IMR-90 (cell line): ENCODE measurements at regions not wholly inside any gene's neighbourhood (a gene's known extent, or its start where the extent isn't known, plus 50 kb on each side); places are given as distances from the start of the nearest gene placed in this dataset.

Experiments
- ATAC-seq: fragments of 200-7000 bp; cut with Tn5 transposase; 2 replicates; pipeline ENCODE4 v1.9.1; 2020; ENCODE audit warnings: low read depth, mild to moderate bottlenecking, moderate library complexity
- BruUV-seq: library from RNA; stranded (reverse); fragments of 400-500 nt; replicated peaks from 2 replicates; lab custom pipeline; 2021; lab: Mats Ljungman, UMichigan
- CTCF ChIA-PET: fragments of 300-600 bp; formaldehyde crosslinking; extraction: SDS; loops from one replicate; lab custom pipeline; 2021; ENCODE audit warnings: antibody characterized with exemption; lab: Yijun Ruan, JAX
- POLR2A ChIA-PET: fragments of 300-600 bp; sonication (Branson Sonifier 250); formaldehyde crosslinking; loops from one replicate; lab custom pipeline; 2022; ENCODE audit warnings: antibody characterized with exemption; ENCODE audit not compliant: unreplicated experiment; lab: Charles Lee
- DNase-seq: peaks from one replicate; pipeline ENCODE4 v3.0.0; 2013
- H2AFZ ChIP-seq: replicated peaks from 2 replicates; pipeline ENCODE3; 2013; ENCODE audit warnings: low read length, mild to moderate bottlenecking; ENCODE audit not compliant: poor library complexity
- H2AK5ac ChIP-seq: 2 replicates; pipeline ENCODE4 v1.6.1; 2013; ENCODE audit warnings: low read depth, low read length, inconsistent platforms
- H2AK9ac ChIP-seq: replicated peaks from 2 replicates; pipeline ENCODE3; 2013; ENCODE audit warnings: mild to moderate bottlenecking, low read depth, low read length, moderate library complexity; ENCODE audit not compliant: poor library complexity
- H2BK120ac ChIP-seq: 2 replicates; pipeline ENCODE4 v1.6.1; 2013; ENCODE audit warnings: low read depth, low read length, inconsistent platforms
- H2BK15ac ChIP-seq: 3 replicates; pipeline ENCODE4 v1.6.1; 2013; ENCODE audit warnings: low read depth, low read length, inconsistent platforms
- H2BK20ac ChIP-seq: 2 replicates; pipeline ENCODE4 v1.6.1; 2013; ENCODE audit warnings: low read depth, mild to moderate bottlenecking, inconsistent platforms, low read length, moderate library complexity
- H2BK5ac ChIP-seq: 2 replicates; pipeline ENCODE4 v1.6.1; 2013; ENCODE audit warnings: mild to moderate bottlenecking, low read depth, low read length, inconsistent platforms; ENCODE audit not compliant: poor library complexity, severe bottlenecking
- H3K14ac ChIP-seq: replicated peaks from 2 replicates; pipeline ENCODE4 v1.6.1; 2013; ENCODE audit warnings: low read depth, low read length, inconsistent platforms
- H3K18ac ChIP-seq: 2 replicates; pipeline ENCODE4 v1.6.1; 2013; ENCODE audit warnings: low read depth, low read length, control low read depth
- H3K23ac ChIP-seq: 2 replicates; pipeline ENCODE4 v1.6.1; 2013; ENCODE audit warnings: low read depth, low read length, inconsistent platforms
- H3K27ac ChIP-seq: 2 replicates; pipeline ENCODE4 v1.5.1; 2013; ENCODE audit warnings: mild to moderate bottlenecking, control low read depth, low read length; ENCODE audit not compliant: insufficient read depth
- H3K27me3 ChIP-seq: 2 replicates; pipeline ENCODE4 v1.6.1; 2013; ENCODE audit warnings: low read length; ENCODE audit not compliant: control insufficient read depth, insufficient read depth
- H3K36me3 ChIP-seq: 2 replicates; pipeline ENCODE4 v1.6.1; 2013; ENCODE audit warnings: low read length, mixed read lengths; ENCODE audit not compliant: control insufficient read depth, insufficient read depth
- H3K4ac ChIP-seq: 2 replicates; pipeline ENCODE4 v1.6.1; 2013; ENCODE audit warnings: low read depth, low read length, inconsistent platforms
- H3K4me1 ChIP-seq: 2 replicates; pipeline ENCODE4 v1.6.1; 2013; ENCODE audit warnings: low read length, mixed read lengths; ENCODE audit not compliant: control insufficient read depth, insufficient read depth
- H3K4me2 ChIP-seq: 2 replicates; pipeline ENCODE4 v1.6.1; 2013; ENCODE audit warnings: low read depth, mild to moderate bottlenecking, control low read depth, low read length, moderate library complexity
- H3K4me3 ChIP-seq: 2 replicates; pipeline ENCODE4 v1.5.1; 2013; ENCODE audit warnings: low read depth, mild to moderate bottlenecking, control low read depth, low read length, moderate library complexity; ENCODE audit not compliant: insufficient read depth
- H3K56ac ChIP-seq: 2 replicates; pipeline ENCODE4 v1.6.1; 2013; ENCODE audit warnings: low read length, inconsistent platforms; ENCODE audit not compliant: insufficient read depth; ENCODE audit errors: extremely low read depth
- H3K79me1 ChIP-seq, 2 experiments: 2 replicates each; pipeline ENCODE4 v1.6.1; 2013; ENCODE audit warnings: low read length in 2 of 2, inconsistent platforms in 1 of 2, low read depth in 1 of 2
- H3K9ac ChIP-seq: 2 replicates; pipeline ENCODE4 v1.6.1; 2013; ENCODE audit warnings: low read depth, low read length, control low read depth
- H3K9me1 ChIP-seq: 2 replicates; pipeline ENCODE4 v1.6.1; 2013; ENCODE audit warnings: low read length, inconsistent platforms; ENCODE audit not compliant: insufficient read depth
- H3K9me3 ChIP-seq: 2 replicates; pipeline ENCODE4 v1.6.1; 2013; ENCODE audit warnings: low read length; ENCODE audit not compliant: control insufficient read depth, insufficient read depth
- H4K20me1 ChIP-seq: 2 replicates; pipeline ENCODE4 v1.6.1; 2013; ENCODE audit warnings: low read length, inconsistent platforms; ENCODE audit not compliant: insufficient read depth
- H4K5ac ChIP-seq: 2 replicates; pipeline ENCODE4 v1.6.1; 2013; ENCODE audit warnings: mild to moderate bottlenecking, low read depth, low read length, control low read depth
- H4K8ac ChIP-seq, 2 experiments: 2 replicates each; pipeline ENCODE4 v1.6.1; 2013; ENCODE audit warnings: low read depth in 2 of 2, low read length in 2 of 2, control low read depth in 1 of 2, inconsistent platforms in 1 of 2
- H4K91ac ChIP-seq: 2 replicates; pipeline ENCODE4 v1.6.1; 2013; ENCODE audit warnings: low read depth, low read length, inconsistent platforms; ENCODE audit not compliant: insufficient read depth
- CEBPB ChIP-seq: IDR thresholded peaks from 2 replicates; pipeline ENCODE4 v1.6.1; 2012; ENCODE audit warnings: low read depth, low read length, improper control_type of control experiment
- CHD1 ChIP-seq: IDR thresholded peaks from 2 replicates; pipeline ENCODE4 v1.6.1; 2012; ENCODE audit warnings: low read depth, low read length, improper control_type of control experiment
- POLR2A ChIP-seq: IDR thresholded peaks from 2 replicates; pipeline ENCODE4 v1.6.1; 2012; ENCODE audit warnings: mild to moderate bottlenecking, low read depth, low read length
- RAD21 ChIP-seq: IDR thresholded peaks from 2 replicates; pipeline ENCODE4 v1.6.1; 2012; ENCODE audit warnings: low read length, improper control_type of control experiment
- RCOR1 ChIP-seq: IDR thresholded peaks from 2 replicates; pipeline ENCODE4 v1.6.1; 2012; ENCODE audit warnings: mild to moderate bottlenecking, low read length, improper control_type of control experiment; ENCODE audit not compliant: insufficient replicate concordance
- RFX5 ChIP-seq: IDR thresholded peaks from 2 replicates; pipeline ENCODE4 v1.8.0; 2012; ENCODE audit warnings: low read depth, mild to moderate bottlenecking, low read length, moderate library complexity
- SMC3 ChIP-seq: fragments of 150-350 bp; IDR thresholded peaks from 2 replicates; pipeline ENCODE4 v1.6.1; 2016; ENCODE audit warnings: low read depth, mild to moderate bottlenecking, antibody characterized with exemption, low read length, moderate library complexity
- WGBS, 2 experiments: methylation state at CpG; one replicate each; pipeline versions ENCODE4 v1.1.5 to v1.1.7; 2013; ENCODE audit warnings: missing lambda C conversion rate in 2 of 2; ENCODE audit not compliant: insufficient read length in 1 of 2; ENCODE audit errors: extremely low coverage in 2 of 2; 5-methylcytosine and 5-hydroxymethylcytosine counted together
- dilution Hi-C: fragments of 300-500 bp; cut with HindIII; formaldehyde crosslinking; loops from one replicate; pipeline ENCODE4 v1.14.3; 2018; ENCODE audit warnings: low sequenced_read_pairs; ENCODE audit not compliant: unreplicated experiment
- in situ Hi-C: fragments of 300-500 bp; cut with MboI; formaldehyde crosslinking; loops from 3 replicates; pipeline ENCODE4 v1.14.3; 2019; ENCODE audit warnings: low sequenced_read_pairs, inconsistent platforms, mixed read lengths
- intact Hi-C: fragments of 100-400 bp; cut with micrococcal nuclease; formaldehyde crosslinking; loops from 2 replicates; pipeline ENCODE4 v1.10.0; 2022

DNA sequence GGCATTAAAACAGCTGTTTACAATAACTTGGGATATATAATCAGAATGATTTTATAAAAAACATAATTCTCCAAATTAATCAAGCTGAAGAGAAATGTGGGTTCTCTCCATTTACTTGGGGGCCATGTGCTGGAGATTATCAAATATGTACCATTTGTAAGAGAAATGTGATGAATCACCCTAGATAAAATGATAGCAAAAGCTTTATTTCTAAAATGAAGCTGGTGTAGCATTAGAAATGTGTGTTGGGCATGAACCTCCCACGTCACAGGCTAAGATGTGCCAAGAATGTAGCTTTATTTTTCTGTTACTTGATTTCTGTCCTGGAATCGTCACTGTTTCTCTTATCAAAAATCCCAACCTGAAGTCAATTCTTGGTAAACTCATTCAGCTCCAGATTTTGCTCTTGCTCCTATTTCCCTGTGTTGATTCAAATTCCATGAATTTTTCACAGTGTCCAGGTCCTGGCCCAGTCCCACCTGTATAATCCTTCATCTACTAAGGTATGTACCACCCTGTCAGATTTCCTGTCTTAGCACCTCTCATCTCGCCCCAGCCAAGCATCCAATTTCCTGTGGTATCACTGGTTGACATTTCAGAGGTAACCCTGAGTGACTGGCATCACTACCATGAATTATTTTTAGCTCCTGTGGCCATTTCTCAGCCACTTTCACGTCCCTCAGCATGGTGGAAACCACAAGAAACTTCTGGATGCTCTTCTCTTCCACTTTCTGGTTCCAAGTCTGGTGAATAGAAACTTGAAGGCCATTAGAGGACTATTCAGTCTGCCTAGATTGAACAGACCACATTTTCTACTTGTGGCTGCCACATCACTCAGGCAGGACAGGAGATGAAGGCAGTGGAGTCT, 103.6 kb upstream of the FLRT2 start:
- no peak overlapping the region for H2BK20ac ChIP-seq
- POLR2A ChIA-PET: interaction anchor here (0.7 kb wide), 1 partner anchor 203 kb away, joined by 4 read pairs; no protein-coding TSS in a partner anchor
- no peak overlapping the region for H3K14ac ChIP-seq
- H2BK5ac ChIP-seq: no peak overlapping the region
- H4K20me1 ChIP-seq: no peaks in the 10 kb centered on the region
- H2AFZ ChIP-seq: peak overlapping the region; percentile 8
- TF ChIP-seq SMC3 (no peak), RAD21 (no peak), POLR2A (no peak), CEBPB (no peak), CHD1 (no peak), RCOR1 (no peak), RFX5 (no peak)
- no peak overlapping the region for H2AK9ac ChIP-seq
- H4K8ac ChIP-seq: no peak overlapping the region
- BruUV-seq: no TSS peak
- H4K91ac ChIP-seq: no peak overlapping the region
- H3K79me1 ChIP-seq: no peaks in the 10 kb centered on the region
- H3K27ac ChIP-seq: no peak overlapping the region
- no peak overlapping the region for H3K9ac ChIP-seq
- no peak overlapping the region for H3K18ac ChIP-seq
- WGBS, 2 experiments: no CpG with 5 or more reads among the region's 4 CpGs
- no peaks in the 10 kb centered on the region; the same call in 1 of the 2 replicates for H3K4me1 ChIP-seq
- no peak overlapping the region for H3K4ac ChIP-seq
- H2AK5ac ChIP-seq: no peak overlapping the region
- H3K27me3 ChIP-seq: no peaks in the 10 kb centered on the region
- H3K9me1 ChIP-seq: no peaks in the 10 kb centered on the region
- H2BK15ac ChIP-seq: no peak overlapping the region
- no peak overlapping the region for H2BK120ac ChIP-seq
- no peak overlapping the region for H4K5ac ChIP-seq
- ATAC-seq (no peak), DNase-seq (no peak)
- intact Hi-C loops (no loop called here), dilution Hi-C loops (no loop called here), in situ Hi-C loops (no loop called here)
- no peaks in the 10 kb centered on the region for H3K36me3 ChIP-seq
- H3K4me2 ChIP-seq: no peak overlapping the region
- CTCF ChIA-PET: interaction anchor here (0.6 kb wide), 1 partner anchor 11 kb away, joined by 3 read pairs; no protein-coding TSS in a partner anchor
- no peak overlapping the region for H3K4me3 ChIP-seq
- no peak overlapping the region for H3K23ac ChIP-seq
- no peaks in the 10 kb centered on the region for H3K9me3 ChIP-seq
- H3K56ac ChIP-seq: no peak overlapping the region
